GM23338 (cell line): ENCODE measurements at regions not wholly inside any gene's neighbourhood (a gene's known extent, or its start where the extent isn't known, plus 50 kb on each side); places are given as distances from the start of the nearest gene placed in this dataset.

Experiments used
- ATAC-seq: fragments of 200-7000 bp; cut with Tn5 transposase; 3 replicates; pipeline ENCODE4 v1.9.1; 2020
- DNase-seq: peaks from one replicate; pipeline ENCODE4 v3.0.0-alpha.2; 2015; ENCODE audit warnings: low spot score
- H2AFZ ChIP-seq: fragments of 200-600 bp; sonication (generic); 2 replicates; pipeline ENCODE4 v1.8.0; 2016; ENCODE audit warnings: antibody characterized with exemption, mild to moderate bottlenecking, moderate library complexity
- H3F3A ChIP-seq: fragments of 200-600 bp; sonication (generic); replicated peaks from 2 replicates; pipeline ENCODE4 v1.8.0; 2017; ENCODE audit warnings: antibody characterized with exemption, mixed run types, low read depth
- H3K27ac ChIP-seq: fragments of 200-600 bp; sonication (generic); 2 replicates; pipeline ENCODE4 v1.6.1; 2016; ENCODE audit warnings: low read depth
- H3K27me3 ChIP-seq: fragments of 200-600 bp; sonication (generic); 2 replicates; pipeline ENCODE4 v1.8.0; 2016; ENCODE audit warnings: mild to moderate bottlenecking, mixed run types, moderate library complexity; ENCODE audit not compliant: insufficient read depth
- H3K36me3 ChIP-seq: fragments of 200-600 bp; sonication (generic); 2 replicates; pipeline ENCODE4 v1.8.0; 2016; ENCODE audit warnings: mild to moderate bottlenecking; ENCODE audit not compliant: insufficient read depth
- H3K4me1 ChIP-seq: fragments of 200-600 bp; sonication (generic); 2 replicates; pipeline ENCODE4 v1.8.0; 2016; ENCODE audit warnings: mild to moderate bottlenecking, moderate library complexity; ENCODE audit not compliant: insufficient read depth
- H3K4me2 ChIP-seq: fragments of 200-600 bp; sonication (generic); 2 replicates; pipeline ENCODE4 v1.7.1; 2017; ENCODE audit warnings: mixed run types
- H3K4me3 ChIP-seq: fragments of 200-600 bp; sonication (generic); 2 replicates; pipeline ENCODE4 v1.6.1; 2016; ENCODE audit warnings: mixed run types
- H3K79me2 ChIP-seq: fragments of 200-600 bp; sonication (generic); replicated peaks from 2 replicates; pipeline ENCODE4 v1.8.0; 2017; ENCODE audit warnings: mild to moderate bottlenecking; ENCODE audit not compliant: insufficient read depth
- H3K9me2 ChIP-seq: fragments of 200-600 bp; sonication (generic); 2 replicates; pipeline ENCODE4 v1.8.0; 2017; ENCODE audit not compliant: insufficient read depth
- H4K20me1 ChIP-seq: fragments of 200-600 bp; sonication (generic); replicated peaks from 2 replicates; pipeline ENCODE4 v1.8.0; 2017; ENCODE audit warnings: mild to moderate bottlenecking; ENCODE audit not compliant: insufficient read depth
- H3K27ac Mint-ChIP-seq: 2 replicates; pipeline ENCODE4 v1.8.0; 2020; ENCODE audit warnings: inconsistent platforms, mild to moderate bottlenecking, moderate library complexity, mixed read lengths
- H3K27me3 Mint-ChIP-seq: 3 replicates; pipeline ENCODE4 v1.8.0; 2022; ENCODE audit warnings: low read depth, mild to moderate bottlenecking, moderate library complexity, mixed read lengths, inconsistent platforms; ENCODE audit not compliant: insufficient read depth, poor library complexity
- H3K36me3 Mint-ChIP-seq: 3 replicates; pipeline ENCODE4 v1.8.0; 2021; ENCODE audit warnings: low read depth, mild to moderate bottlenecking, inconsistent platforms, moderate library complexity, mixed read lengths
- H3K4me1 Mint-ChIP-seq: 3 replicates; pipeline ENCODE4 v1.8.0; 2020; ENCODE audit warnings: mild to moderate bottlenecking, inconsistent platforms, mixed read lengths
- H3K4me3 Mint-ChIP-seq: 3 replicates; pipeline ENCODE4 v1.8.0; 2021; ENCODE audit warnings: moderate library complexity, mild to moderate bottlenecking, inconsistent platforms, mixed read lengths
- H3K9me3 Mint-ChIP-seq: 3 replicates; pipeline ENCODE4 v1.8.0; 2020; ENCODE audit warnings: moderate library complexity, mild to moderate bottlenecking, inconsistent platforms, mixed read lengths
- CTCF ChIP-seq, 2 experiments: fragments of 200-600 bp in 1 of 2; sonication (generic) in 1 of 2; conservative IDR thresholded peaks; 2 replicates each; pipeline versions ENCODE4 v1.5.1 to v1.6.1; 2016 to 2017; ENCODE audit warnings: antibody characterized with exemption in 2 of 2, low read depth in 2 of 2, mild to moderate bottlenecking in 2 of 2, moderate library complexity in 1 of 2
- EZH2 ChIP-seq: fragments of 200-600 bp; sonication (generic); IDR thresholded peaks from one replicate; pipeline ENCODE4 v1.8.0; 2017; ENCODE audit warnings: antibody characterized with exemption, mild to moderate bottlenecking, low read depth; ENCODE audit not compliant: unreplicated experiment
- EZH2phosphoT487 ChIP-seq: fragments of 200-600 bp; sonication (generic); IDR thresholded peaks from one replicate; pipeline ENCODE4 v1.8.1; 2018; ENCODE audit warnings: antibody characterized with exemption; ENCODE audit not compliant: unreplicated experiment
- JUNB ChIP-seq: IDR thresholded peaks from one replicate; pipeline ENCODE4 v1.6.1; 2016; ENCODE audit warnings: antibody characterized with exemption; ENCODE audit not compliant: unreplicated experiment
- NANOG ChIP-seq: IDR thresholded peaks from 2 replicates; pipeline ENCODE4 v1.6.1; 2016; ENCODE audit warnings: antibody characterized with exemption, borderline replicate concordance
- POLR2AphosphoS5 ChIP-seq: IDR thresholded peaks from 2 replicates; pipeline ENCODE4 v1.6.1; 2016; ENCODE audit warnings: antibody characterized with exemption, low read depth
- REST ChIP-seq: IDR thresholded peaks from one replicate; pipeline ENCODE4 v1.6.1; 2018; ENCODE audit warnings: antibody characterized with exemption; ENCODE audit not compliant: unreplicated experiment
- STAT1 ChIP-seq: IDR thresholded peaks from one replicate; pipeline ENCODE4 v1.6.1; 2016; ENCODE audit warnings: antibody characterized with exemption; ENCODE audit not compliant: unreplicated experiment
- ZNF462 ChIP-seq: fragments of 250-450 bp; sonication (Bioruptor Pico); IDR thresholded peaks from 2 replicates; pipeline ENCODE4 v1.5.0; 2020; ENCODE audit warnings: mild to moderate bottlenecking, moderate library complexity

DNA sequence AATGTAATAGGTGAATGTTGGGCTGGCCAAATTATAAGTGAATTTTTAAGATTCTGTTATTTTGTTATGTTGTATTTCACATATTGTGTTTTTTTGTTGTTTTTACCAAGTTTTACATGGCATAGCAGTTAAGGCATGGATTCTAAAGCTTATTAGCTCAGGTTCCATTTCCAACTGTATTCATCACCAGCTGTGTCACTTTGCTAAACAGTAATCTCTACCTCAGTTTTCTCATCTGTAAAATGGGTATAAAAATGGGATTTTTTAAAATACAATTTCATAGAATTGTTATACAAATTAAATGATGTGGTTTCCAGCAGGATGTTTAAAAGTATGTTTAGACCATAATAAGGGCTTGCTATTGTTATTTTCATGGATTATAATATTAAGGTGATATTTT is 512.2 kb downstream of the SLC16A7 start (continued):
- TF ChIP-seq REST: no peak
- TF ChIP-seq STAT1: no peak
- TF ChIP-seq NANOG: no peak

DNA sequence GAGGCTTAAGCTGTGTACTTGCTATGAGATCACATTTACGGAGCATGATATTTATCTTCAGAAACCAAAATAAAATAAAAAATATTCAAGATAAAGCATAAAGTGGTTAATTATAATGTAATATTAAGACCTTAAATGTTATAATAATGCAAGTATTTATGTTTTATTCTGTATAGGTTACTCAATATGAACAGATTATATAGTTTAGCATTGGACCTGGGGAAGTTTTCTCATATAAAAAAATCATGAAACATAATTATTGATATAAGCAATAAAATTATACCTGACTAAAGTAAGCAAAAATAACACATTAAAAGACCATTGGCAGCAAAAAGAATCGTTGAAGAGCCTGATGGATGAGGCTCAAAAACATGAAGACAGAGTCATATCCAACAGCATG is 516.2 kb downstream of the SLC16A7 start:
- H3K4me1 Mint-ChIP-seq: no peaks in the 10 kb centered on the region
- no peaks in the 10 kb centered on the region for H3K36me3 Mint-ChIP-seq
- ATAC-seq (no peak), DNase-seq (no peak)
- Histone ChIP-seq H3K27ac (no peak overlapping the region), H3K9me2 (peaks cover 3% of the 10 kb centered on the region; the same call in 1 of the 2 replicates), H3K27me3 (no peaks in the 10 kb centered on the region), H3K4me2 (no peak overlapping the region), H3K4me1 (no peaks in the 10 kb centered on the region), H3K36me3 (no peaks in the 10 kb centered on the region), H2AFZ (no peak overlapping the region), H3K79me2 (no peaks in the 10 kb centered on the region), H3F3A (no peaks in the 10 kb centered on the region), H3K4me3 (no peak overlapping the region), H4K20me1 (no peaks in the 10 kb centered on the region)
- TF ChIP-seq CTCF (conservative IDR thresholded peaks at IDR 0.05; ENCODE audit: low read depth in 2 of 2) (no peak), EZH2phosphoT487 (no peak), POLR2AphosphoS5 (no peak), EZH2 (no peak), JUNB (no peak)
- no peak overlapping the region for H3K4me3 Mint-ChIP-seq
- peaks cover 8% of the 10 kb centered on the region; the same call in 2 of the 3 replicates for H3K9me3 Mint-ChIP-seq
- H3K27me3 Mint-ChIP-seq: no peaks in the 10 kb centered on the region
- H3K27ac Mint-ChIP-seq: no peak overlapping the region

- DNase-seq: no peak
- Histone ChIP-seq H3K79me2 (no peaks in the 10 kb centered on the region), H2AFZ (no peak overlapping the region), H3K4me3 (no peak overlapping the region), H3K4me1 (no peaks in the 10 kb centered on the region), H3K4me2 (no peak overlapping the region), H3F3A (no peaks in the 10 kb centered on the region), H3K9me2 (peaks cover 3% of the 10 kb centered on the region; the same call in 1 of the 2 replicates), H3K27me3 (no peaks in the 10 kb centered on the region), H4K20me1 (no peaks in the 10 kb centered on the region), H3K36me3 (no peaks in the 10 kb centered on the region), H3K27ac (no peak overlapping the region)
- H3K4me1 Mint-ChIP-seq: no peaks in the 10 kb centered on the region
- no peak for ATAC-seq
- peaks cover 10% of the 10 kb centered on the region; the same call in 2 of the 3 replicates for H3K9me3 Mint-ChIP-seq
- H3K4me3 Mint-ChIP-seq: no peak overlapping the region
- H3K36me3 Mint-ChIP-seq: no peaks in the 10 kb centered on the region
- no peak overlapping the region for H3K27ac Mint-ChIP-seq
- H3K27me3 Mint-ChIP-seq: no peaks in the 10 kb centered on the region
- TF ChIP-seq JUNB: no peak
- TF ChIP-seq ZNF462: no peak
Measured at GRCh38 chr12:60112763-60113162, 516.9 kb downstream of the SLC16A7 start.
